ENCODE measurements at regions not wholly inside any gene's neighbourhood (a gene's known extent, or its start where the extent isn't known, plus 50 kb on each side); places are given as distances from the start of the nearest gene placed in this dataset.

GRCh38 chr20:16917636-16918035, 169.5 kb downstream of the OTOR start:
- peak; percentile 33 for DNase-seq (ENCODE audit: low spot score)
- POLR2A ChIA-PET (ENCODE audit: low non-redundant PET): no interaction called here
- CTCF ChIA-PET: no interaction called here

GRCh38 chr20:16918366-16918765, 170.2 kb downstream of the OTOR start:
- no peak for TF ChIP-seq CTCF (conservative IDR thresholded peaks at IDR 0.05; ENCODE audit: low read depth, low read length)
- TF ChIP-seq EZH2 (IDR thresholded peaks at IDR 0.05; ENCODE audit: borderline replicate concordance, low read depth, low read length, poor library complexity, severe bottlenecking): no peak
- BruUV-seq (replicated peaks): no TSS peak
- intact Hi-C loops (cut with micrococcal nuclease; ENCODE audit: unreplicated experiment): no loop called here
- Histone ChIP-seq H3K27me3 (replicated peaks; ENCODE audit: insufficient read depth, low read depth, low read length, poor library complexity) (no peaks in the 10 kb centered on the region), H3K36me3 (ENCODE audit: insufficient read depth, low read length, poor library complexity, severe bottlenecking) (no peaks in the 10 kb centered on the region), H3K4me3 (ENCODE audit: low read depth, low read length, poor library complexity, severe bottlenecking) (no peak overlapping the region), H3K27ac (ENCODE audit: low read depth, low read length, poor library complexity, severe bottlenecking) (no peak overlapping the region), H3K9me3 (ENCODE audit: low read depth, low read length, poor library complexity, severe bottlenecking) (no peaks in the 10 kb centered on the region), H3K4me1 (ENCODE audit: insufficient read depth, low read length, poor library complexity, severe bottlenecking) (peaks cover 13% of the 10 kb centered on the region)
- POLR2A ChIA-PET (ENCODE audit: low non-redundant PET): no interaction called here
- no peak for DNase-seq (ENCODE audit: low spot score)
- CTCF ChIA-PET: no interaction called here

More at GRCh38 chr20:16917636-16918035, 169.5 kb downstream of the OTOR start:
- Histone ChIP-seq H3K27ac (ENCODE audit: low read depth, low read length, poor library complexity, severe bottlenecking) (no peak overlapping the region), H3K9me3 (ENCODE audit: low read depth, low read length, poor library complexity, severe bottlenecking) (no peaks in the 10 kb centered on the region), H3K4me3 (ENCODE audit: low read depth, low read length, poor library complexity, severe bottlenecking) (no peak overlapping the region), H3K4me1 (ENCODE audit: insufficient read depth, low read length, poor library complexity, severe bottlenecking) (peaks cover 6% of the 10 kb centered on the region), H3K36me3 (ENCODE audit: insufficient read depth, low read length, poor library complexity, severe bottlenecking) (no peaks in the 10 kb centered on the region), H3K27me3 (replicated peaks; ENCODE audit: insufficient read depth, low read depth, low read length, poor library complexity) (no peaks in the 10 kb centered on the region)
- TF ChIP-seq EZH2 (IDR thresholded peaks at IDR 0.05; ENCODE audit: borderline replicate concordance, low read depth, low read length, poor library complexity, severe bottlenecking) (no peak), CTCF (conservative IDR thresholded peaks at IDR 0.05; ENCODE audit: low read depth, low read length) (no peak)
- intact Hi-C loops (cut with micrococcal nuclease; ENCODE audit: unreplicated experiment): no loop called here
- no TSS peak for BruUV-seq (replicated peaks)

- Histone ChIP-seq H3K9me3 (ENCODE audit: low read depth, low read length, poor library complexity, severe bottlenecking) (no peaks in the 10 kb centered on the region), H3K27ac (ENCODE audit: low read depth, low read length, poor library complexity, severe bottlenecking) (no peak overlapping the region), H3K36me3 (ENCODE audit: insufficient read depth, low read length, poor library complexity, severe bottlenecking) (no peaks in the 10 kb centered on the region), H3K4me1 (ENCODE audit: insufficient read depth, low read length, poor library complexity, severe bottlenecking) (peaks cover 16% of the 10 kb centered on the region), H3K4me3 (ENCODE audit: low read depth, low read length, poor library complexity, severe bottlenecking) (no peak overlapping the region), H3K27me3 (replicated peaks; ENCODE audit: insufficient read depth, low read depth, low read length, poor library complexity) (no peaks in the 10 kb centered on the region)
- TF ChIP-seq EZH2 (IDR thresholded peaks at IDR 0.05; ENCODE audit: borderline replicate concordance, low read depth, low read length, poor library complexity, severe bottlenecking) (no peak), CTCF (conservative IDR thresholded peaks at IDR 0.05; ENCODE audit: low read depth, low read length) (no peak)
- DNase-seq (ENCODE audit: low spot score): no peak
- POLR2A ChIA-PET (ENCODE audit: low non-redundant PET): no interaction called here
- intact Hi-C loops (cut with micrococcal nuclease; ENCODE audit: unreplicated experiment): no loop called here
- BruUV-seq (replicated peaks): no TSS peak
- CTCF ChIA-PET: no interaction called here
These were observed 171.7 kb downstream of the OTOR start for GRCh38 chr20:16919841-16920240.
